ENCODE measurements at regions not wholly inside any gene's neighbourhood (a gene's known extent, or its start where the extent isn't known, plus 50 kb on each side); places are given as distances from the start of the nearest gene placed in this dataset.
"Not testable (repeated sequence)": the region's sequence is repeated elsewhere in the genome, so short reads cannot be mapped to it uniquely, and the experiment has no call there.

DNA sequence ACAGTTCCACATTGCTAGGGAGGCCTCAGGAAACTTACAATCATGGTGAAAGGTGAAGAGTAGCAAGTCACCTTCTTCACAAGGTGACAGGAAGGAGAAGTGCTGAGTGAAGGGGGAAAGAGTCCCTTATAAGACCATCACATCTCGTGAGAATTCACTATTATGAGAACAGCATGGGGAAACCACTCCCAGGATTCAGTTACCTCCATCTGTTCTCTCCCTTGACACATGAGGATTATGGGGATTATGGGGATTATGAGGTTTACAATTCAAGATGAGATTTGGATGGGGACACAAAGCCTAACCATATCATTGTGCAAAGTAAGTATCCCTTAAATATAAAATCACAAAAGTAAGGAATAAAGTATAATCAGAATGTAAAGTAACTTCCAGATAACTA lies 375.9 kb upstream of the NAALADL2 start:
- Histone ChIP-seq H3K9me3 (ENCODE audit: low read depth, low read length) (no peaks in the 10 kb centered on the region), H3K36me3 (ENCODE audit: insufficient read depth, low read length) (no peaks in the 10 kb centered on the region), H3K27ac (no peak overlapping the region), H3K4me3 (no peak overlapping the region), H3K9ac (ENCODE audit: insufficient read length) (no peak overlapping the region)
- TF ChIP-seq FOXP2 (optimal IDR thresholded peaks at IDR 0.05; ENCODE audit: control extremely low read depth, extremely low read length, insufficient read depth) = no peak
- TF ChIP-seq POLR2AphosphoS5 (IDR thresholded peaks at IDR 0.05; ENCODE audit: borderline replicate concordance, low read depth, low read length) = no peak
- TF ChIP-seq EZH2 (IDR thresholded peaks at IDR 0.05) = no peak
- no peak for DNase-seq (ENCODE audit: low read depth, low spot score)

DNA sequence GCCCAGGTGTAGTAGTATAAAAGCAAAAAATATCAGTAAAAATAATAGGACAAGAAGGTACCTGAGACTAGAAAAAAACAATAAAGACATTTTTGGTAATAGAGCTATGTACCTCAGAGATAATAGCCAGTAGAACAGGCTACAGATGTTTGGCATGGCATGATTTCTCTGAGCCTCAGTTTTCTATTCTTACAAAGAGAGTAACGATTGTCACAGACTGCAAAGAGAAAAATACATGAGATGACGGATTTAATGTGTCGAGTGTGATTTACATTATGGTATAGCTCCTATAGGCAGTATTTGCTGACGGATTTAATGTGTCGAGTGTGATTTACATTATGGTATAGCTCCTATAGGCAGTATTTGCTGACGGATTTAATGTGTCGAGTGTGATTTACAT lies 375.3 kb upstream of the NAALADL2 start:
- H3K27ac ChIP-seq = peak overlapping the region; percentile 8; the same call in 1 of the 2 replicates
- H3K36me3 ChIP-seq (ENCODE audit: insufficient read depth, low read length); H3K9ac ChIP-seq (ENCODE audit: insufficient read length): not testable (repeated sequence)

GRCh38 chr3:174488527-174488926 lies 370.6 kb upstream of the NAALADL2 start:
- H3K9me3 ChIP-seq (ENCODE audit: low read depth, low read length) = no peaks in the 10 kb centered on the region
- DNase-seq (ENCODE audit: low read depth, low spot score) = no peak
- H3K36me3 ChIP-seq (ENCODE audit: insufficient read depth, low read length) = no peaks in the 10 kb centered on the region
- no peak overlapping the region for H3K27ac ChIP-seq
- no peak for TF ChIP-seq FOXP2 (optimal IDR thresholded peaks at IDR 0.05; ENCODE audit: control extremely low read depth, extremely low read length, insufficient read depth)
- no peak for TF ChIP-seq POLR2AphosphoS5 (IDR thresholded peaks at IDR 0.05; ENCODE audit: borderline replicate concordance, low read depth, low read length)
- no peak for TF ChIP-seq EZH2 (IDR thresholded peaks at IDR 0.05)
- no peak overlapping the region for H3K4me3 ChIP-seq
- H3K9ac ChIP-seq (ENCODE audit: insufficient read length) = no peak overlapping the region

More for the DNA sequence above, 375.3 kb upstream of the NAALADL2 start:
- DNase-seq (ENCODE audit: low read depth, low spot score); H3K9me3 ChIP-seq (ENCODE audit: low read depth, low read length): not testable (repeated sequence)
- H3K4me3 ChIP-seq = peak overlapping the region; percentile 32

- no peak overlapping the region for H3K9ac ChIP-seq (ENCODE audit: insufficient read length)
- H3K36me3 ChIP-seq (ENCODE audit: insufficient read depth, low read length) = no peaks in the 10 kb centered on the region
- peak; percentile 2 for DNase-seq (ENCODE audit: low read depth, low spot score)
- H3K9me3 ChIP-seq (ENCODE audit: low read depth, low read length) = no peaks in the 10 kb centered on the region
- no peak overlapping the region for H3K27ac ChIP-seq
- 0 out of 2 replicates have a peak overlapping the region, but pooled peaks have one; percentile 2 for H3K4me3 ChIP-seq
- TF ChIP-seq POLR2AphosphoS5 (IDR thresholded peaks at IDR 0.05; ENCODE audit: borderline replicate concordance, low read depth, low read length) (no peak), EZH2 (IDR thresholded peaks at IDR 0.05) (no peak), FOXP2 (optimal IDR thresholded peaks at IDR 0.05; ENCODE audit: control extremely low read depth, extremely low read length, insufficient read depth) (no peak)
Observed at GRCh38 chr3:174495311-174495710, 363.8 kb upstream of the NAALADL2 start.

- TF ChIP-seq POLR2AphosphoS5 (IDR thresholded peaks at IDR 0.05; ENCODE audit: borderline replicate concordance, low read depth, low read length) (no peak), EZH2 (IDR thresholded peaks at IDR 0.05) (no peak), FOXP2 (optimal IDR thresholded peaks at IDR 0.05; ENCODE audit: control extremely low read depth, extremely low read length, insufficient read depth) (no peak)
- no peak overlapping the region for H3K9ac ChIP-seq (ENCODE audit: insufficient read length)
- no peaks in the 10 kb centered on the region for H3K36me3 ChIP-seq (ENCODE audit: insufficient read depth, low read length)
- no peak overlapping the region for H3K27ac ChIP-seq
- H3K4me3 ChIP-seq = no peak overlapping the region
- no peak for DNase-seq (ENCODE audit: low read depth, low spot score)
- no peaks in the 10 kb centered on the region for H3K9me3 ChIP-seq (ENCODE audit: low read depth, low read length)
Observed at GRCh38 chr3:174495928-174496327, 363.2 kb upstream of the NAALADL2 start.

DNA sequence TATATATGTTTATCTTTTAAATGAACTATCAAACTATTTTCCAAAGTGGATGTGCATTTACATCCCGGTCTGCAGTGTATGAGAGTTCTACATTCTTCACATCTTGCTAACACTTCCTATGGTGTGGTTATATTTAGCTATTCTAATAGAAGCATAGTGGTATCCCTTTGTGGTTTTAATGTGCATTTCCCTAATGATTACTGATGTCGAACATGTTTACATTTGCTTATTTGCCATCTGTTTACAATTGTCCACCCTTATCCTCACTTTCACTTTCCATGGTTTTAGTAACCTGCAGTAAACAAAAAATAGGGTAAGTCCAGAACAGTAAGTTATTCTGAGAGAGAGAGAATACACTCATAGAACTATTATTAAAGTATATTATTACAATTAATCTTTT lies 360.5 kb upstream of the NAALADL2 start:
- TF ChIP-seq EZH2 (IDR thresholded peaks at IDR 0.05) (no peak), FOXP2 (optimal IDR thresholded peaks at IDR 0.05; ENCODE audit: control extremely low read depth, extremely low read length, insufficient read depth) (no peak), POLR2AphosphoS5 (IDR thresholded peaks at IDR 0.05; ENCODE audit: borderline replicate concordance, low read depth, low read length) (no peak)
- Histone ChIP-seq H3K4me3 (no peak overlapping the region), H3K36me3 (ENCODE audit: insufficient read depth, low read length) (no peaks in the 10 kb centered on the region), H3K27ac (no peak overlapping the region), H3K9ac (ENCODE audit: insufficient read length) (no peak overlapping the region), H3K9me3 (ENCODE audit: low read depth, low read length) (no peaks in the 10 kb centered on the region)
- no peak for DNase-seq (ENCODE audit: low read depth, low spot score)

DNA sequence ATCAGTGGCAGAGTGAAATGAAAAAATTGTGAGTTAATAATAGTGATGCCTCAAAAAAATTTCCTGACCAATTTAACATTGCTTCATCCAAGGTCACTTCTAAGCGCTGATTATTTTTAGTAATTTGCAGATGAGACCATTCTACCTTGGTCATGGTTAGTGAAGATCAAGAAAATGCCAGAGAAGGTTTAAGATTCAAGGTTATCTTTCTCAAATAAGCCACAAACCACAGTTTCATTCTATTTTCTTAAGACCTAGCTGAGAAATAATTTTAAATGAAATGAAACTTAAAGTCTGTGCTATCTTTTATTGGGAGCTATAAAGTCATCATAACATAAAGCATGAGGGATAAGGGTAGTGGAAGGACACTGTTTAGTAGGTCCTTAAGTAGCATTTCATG lies 353.9 kb upstream of the NAALADL2 start:
- no peak overlapping the region for H3K27ac ChIP-seq
- no peaks in the 10 kb centered on the region for H3K36me3 ChIP-seq (ENCODE audit: insufficient read depth, low read length)
- TF ChIP-seq POLR2AphosphoS5 (IDR thresholded peaks at IDR 0.05; ENCODE audit: borderline replicate concordance, low read depth, low read length) = no peak
- no peak for TF ChIP-seq EZH2 (IDR thresholded peaks at IDR 0.05)
- no peak for TF ChIP-seq FOXP2 (optimal IDR thresholded peaks at IDR 0.05; ENCODE audit: control extremely low read depth, extremely low read length, insufficient read depth)
- no peak overlapping the region for H3K4me3 ChIP-seq
- DNase-seq (ENCODE audit: low read depth, low spot score) = no peak
- no peak overlapping the region for H3K9ac ChIP-seq (ENCODE audit: insufficient read length)
- no peaks in the 10 kb centered on the region for H3K9me3 ChIP-seq (ENCODE audit: low read depth, low read length)

GRCh38 chr3:174524203-174524602 lies 334.9 kb upstream of the NAALADL2 start:
- no peak for DNase-seq (ENCODE audit: low read depth, low spot score)
- no peak for TF ChIP-seq EZH2 (IDR thresholded peaks at IDR 0.05)
- TF ChIP-seq FOXP2 (optimal IDR thresholded peaks at IDR 0.05; ENCODE audit: control extremely low read depth, extremely low read length, insufficient read depth) = no peak
- TF ChIP-seq POLR2AphosphoS5 (IDR thresholded peaks at IDR 0.05; ENCODE audit: borderline replicate concordance, low read depth, low read length) = no peak

GRCh38 chr3:174529298-174529697 lies 329.8 kb upstream of the NAALADL2 start:
- Histone ChIP-seq H3K9ac (ENCODE audit: insufficient read length) (no peak overlapping the region), H3K27ac (no peak overlapping the region), H3K4me3 (no peak overlapping the region), H3K36me3 (ENCODE audit: insufficient read depth, low read length) (no peaks in the 10 kb centered on the region), H3K9me3 (ENCODE audit: low read depth, low read length) (no peaks in the 10 kb centered on the region)
- TF ChIP-seq POLR2AphosphoS5 (IDR thresholded peaks at IDR 0.05; ENCODE audit: borderline replicate concordance, low read depth, low read length) (no peak), FOXP2 (optimal IDR thresholded peaks at IDR 0.05; ENCODE audit: control extremely low read depth, extremely low read length, insufficient read depth) (no peak), EZH2 (IDR thresholded peaks at IDR 0.05) (no peak)
- DNase-seq (ENCODE audit: low read depth, low spot score) = no peak

More at GRCh38 chr3:174524203-174524602, 334.9 kb upstream of the NAALADL2 start:
- Histone ChIP-seq H3K9ac (ENCODE audit: insufficient read length) (no peak overlapping the region), H3K9me3 (ENCODE audit: low read depth, low read length) (no peaks in the 10 kb centered on the region), H3K4me3 (no peak overlapping the region), H3K27ac (no peak overlapping the region), H3K36me3 (ENCODE audit: insufficient read depth, low read length) (no peaks in the 10 kb centered on the region)

Data from SK-N-MC (cell line).